Loucy (cell line): ENCODE measurements at regions not wholly inside any gene's neighbourhood (a gene's known extent, or its start where the extent isn't known, plus 50 kb on each side); places are given as distances from the start of the nearest gene placed in this dataset.
"Not testable (repeated sequence)": the region's sequence is repeated elsewhere in the genome, so short reads cannot be mapped to it uniquely, and the experiment has no call there.

Experiments used
- H2AFZ ChIP-seq: fragments of 200-600 bp; sonication (generic); 2 replicates; pipeline ENCODE4 v1.6.0; 2016; ENCODE audit warnings: antibody characterized with exemption, mild to moderate bottlenecking, low read length, moderate library complexity
- H3F3A ChIP-seq: fragments of 200-600 bp; 2 replicates; pipeline ENCODE4 v1.6.0; 2016; ENCODE audit warnings: antibody characterized with exemption, low read depth, mild to moderate bottlenecking
- H3K27me3 ChIP-seq: fragments of 200-600 bp; sonication (generic); 2 replicates; pipeline ENCODE4 v1.6.1; 2014; ENCODE audit warnings: low read length, mild to moderate bottlenecking; ENCODE audit not compliant: insufficient read depth, poor library complexity, severe bottlenecking
- H3K36me3 ChIP-seq: fragments of 200-600 bp; sonication (generic); 2 replicates; pipeline ENCODE4 v1.6.1; 2016; ENCODE audit warnings: low read length; ENCODE audit not compliant: insufficient read depth
- H3K4me1 ChIP-seq: fragments of 200-600 bp; sonication (generic); 2 replicates; pipeline ENCODE4 v1.5.1; 2014; ENCODE audit warnings: low read length, mild to moderate bottlenecking; ENCODE audit not compliant: insufficient read depth, poor library complexity, severe bottlenecking
- H3K4me2 ChIP-seq: fragments of 200-600 bp; sonication (generic); 2 replicates; pipeline ENCODE4 v1.6.0; 2014; ENCODE audit warnings: antibody characterized with exemption, low read length, low read depth, mild to moderate bottlenecking; ENCODE audit not compliant: poor library complexity, severe bottlenecking
- H3K4me3 ChIP-seq: fragments of 200-600 bp; sonication (generic); 2 replicates; pipeline ENCODE4 v1.5.1; 2014; ENCODE audit warnings: low read length, mild to moderate bottlenecking, mixed read lengths; ENCODE audit not compliant: poor library complexity, severe bottlenecking
- H3K79me2 ChIP-seq: fragments of 200-600 bp; sonication (generic); 2 replicates; pipeline ENCODE4 v1.6.1; 2014; ENCODE audit warnings: low read length; ENCODE audit not compliant: insufficient read depth
- H3K9ac ChIP-seq: fragments of 200-600 bp; sonication (generic); 2 replicates; pipeline ENCODE4 v1.6.0; 2014; ENCODE audit warnings: mild to moderate bottlenecking, low read depth, low read length, moderate library complexity; ENCODE audit not compliant: poor library complexity, severe bottlenecking
- H3K9me2 ChIP-seq: fragments of 200-600 bp; sonication (generic); replicated peaks from 2 replicates; pipeline ENCODE4 v1.6.1; 2016; ENCODE audit warnings: low read depth, low read length, mixed read lengths
- H3K9me3 ChIP-seq: fragments of 200-600 bp; sonication (generic); 2 replicates; pipeline ENCODE4 v1.6.1; 2014; ENCODE audit warnings: mild to moderate bottlenecking, antibody characterized with exemption, low read length, low read depth; ENCODE audit not compliant: insufficient read depth
- H4K20me1 ChIP-seq: fragments of 200-600 bp; sonication (generic); 2 replicates; pipeline ENCODE4 v1.6.0; 2014; ENCODE audit warnings: antibody characterized with exemption, low read length, mild to moderate bottlenecking; ENCODE audit not compliant: insufficient read depth, poor library complexity, severe bottlenecking
- CTCF ChIP-seq: fragments of 200-600 bp; sonication (generic); conservative IDR thresholded peaks from 2 replicates; pipeline ENCODE4 v1.5.1; 2014; ENCODE audit warnings: mild to moderate bottlenecking, antibody characterized with exemption, low read length
- EZH2phosphoT487 ChIP-seq: fragments of 200-600 bp; IDR thresholded peaks from 2 replicates; pipeline ENCODE4 v1.6.1; 2018; ENCODE audit warnings: antibody characterized with exemption, mild to moderate bottlenecking, moderate library complexity, borderline replicate concordance

DNA sequence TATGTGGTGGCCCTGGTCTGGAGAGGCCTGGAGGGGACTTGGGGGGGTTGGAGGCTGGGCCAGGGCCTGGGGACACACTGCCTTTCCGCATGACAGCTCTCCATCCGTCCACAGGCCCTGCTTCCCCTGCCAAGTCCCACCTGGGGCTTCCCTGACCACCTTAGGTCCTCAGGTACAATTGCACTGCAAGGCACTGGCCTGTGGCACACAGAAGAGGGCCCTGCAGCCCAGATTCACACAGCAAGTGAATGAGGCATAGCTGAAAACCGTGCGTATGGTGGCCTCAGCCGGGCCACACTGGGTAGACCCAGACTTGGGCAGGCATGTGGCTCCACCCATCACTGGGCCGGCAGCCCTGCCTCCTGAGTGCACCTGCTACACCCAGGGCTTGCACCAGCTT is 114.2 kb downstream of the TNFRSF13B start:
- H2AFZ ChIP-seq, H3K79me2 ChIP-seq, H3K27me3 ChIP-seq, H4K20me1 ChIP-seq, H3K4me3 ChIP-seq, H3K4me2 ChIP-seq, H3K9me2 ChIP-seq, H3K9me3 ChIP-seq, H3K9ac ChIP-seq, H3K36me3 ChIP-seq, H3F3A ChIP-seq, H3K4me1 ChIP-seq: not testable (repeated sequence)

- not testable (repeated sequence) for H3K4me2 ChIP-seq, H3K4me1 ChIP-seq, H3K36me3 ChIP-seq, H3K9me3 ChIP-seq, H3K9me2 ChIP-seq, H3K9ac ChIP-seq, H3K27me3 ChIP-seq, H4K20me1 ChIP-seq, H2AFZ ChIP-seq, H3K79me2 ChIP-seq, H3K4me3 ChIP-seq, H3F3A ChIP-seq
Measured at GRCh38 chr17:16856846-16857245, 115.1 kb downstream of the TNFRSF13B start.

- H3K79me2 ChIP-seq, H3K9me2 ChIP-seq, H3K4me3 ChIP-seq, H3K27me3 ChIP-seq, H4K20me1 ChIP-seq, H3K36me3 ChIP-seq, H3K9me3 ChIP-seq, H3K4me1 ChIP-seq, H3K9ac ChIP-seq, H3K4me2 ChIP-seq, H3F3A ChIP-seq, H2AFZ ChIP-seq: not testable (repeated sequence)
Measured at GRCh38 chr17:16856171-16856570, 115.7 kb downstream of the TNFRSF13B start.

GRCh38 chr17:16854636-16855035 is 117.3 kb downstream of the TNFRSF13B start:
- not testable (repeated sequence) for H3K4me3 ChIP-seq, H3K9ac ChIP-seq, H3K4me1 ChIP-seq, H3K36me3 ChIP-seq, H2AFZ ChIP-seq, H3K27me3 ChIP-seq, H3K9me2 ChIP-seq, H3K79me2 ChIP-seq, H3K9me3 ChIP-seq, H3K4me2 ChIP-seq, H4K20me1 ChIP-seq, H3F3A ChIP-seq

GRCh38 chr17:16853661-16854320 is 118.1 kb downstream of the TNFRSF13B start:
- H3K27me3 ChIP-seq = no peaks in the 10 kb centered on the region
- H3F3A ChIP-seq = no peaks in the 10 kb centered on the region
- H3K4me3 ChIP-seq = no peak overlapping the region
- H3K9me2 ChIP-seq = no peaks in the 10 kb centered on the region
- H3K9me3 ChIP-seq = no peaks in the 10 kb centered on the region
- no peaks in the 10 kb centered on the region for H3K36me3 ChIP-seq
- TF ChIP-seq CTCF (no peak), EZH2phosphoT487 (no peak)
- no peak overlapping the region for H3K9ac ChIP-seq
- no peak overlapping the region for H3K4me2 ChIP-seq
- H4K20me1 ChIP-seq = no peaks in the 10 kb centered on the region
- H3K79me2 ChIP-seq = no peaks in the 10 kb centered on the region
- no peaks in the 10 kb centered on the region for H3K4me1 ChIP-seq
- H2AFZ ChIP-seq = no peak overlapping the region

DNA sequence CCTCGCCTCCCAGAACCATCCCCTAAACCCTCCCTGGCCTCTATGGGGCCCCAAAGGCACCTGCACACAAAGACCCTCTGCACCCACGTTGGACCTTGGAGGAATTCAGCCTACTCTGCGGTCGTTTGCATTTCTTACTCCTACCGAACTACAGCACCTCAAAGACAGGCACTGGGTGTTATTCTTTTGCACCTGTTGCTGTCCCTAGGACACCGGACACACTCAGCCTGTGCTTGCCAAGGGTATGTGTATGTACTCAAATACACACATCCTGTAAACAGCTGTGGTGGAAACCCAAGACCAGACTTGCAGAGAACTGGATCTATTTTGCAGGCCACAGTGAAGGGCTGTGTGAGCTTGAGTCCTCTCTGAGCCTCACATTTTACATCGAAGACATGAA is 122.1 kb downstream of the TNFRSF13B start:
- not testable (repeated sequence) for H3K36me3 ChIP-seq, H3K4me1 ChIP-seq, H2AFZ ChIP-seq, H3K4me2 ChIP-seq, H3K9me2 ChIP-seq, H3K9ac ChIP-seq, H3K79me2 ChIP-seq, H3F3A ChIP-seq, H3K27me3 ChIP-seq, H4K20me1 ChIP-seq, H3K9me3 ChIP-seq, H3K4me3 ChIP-seq

DNA sequence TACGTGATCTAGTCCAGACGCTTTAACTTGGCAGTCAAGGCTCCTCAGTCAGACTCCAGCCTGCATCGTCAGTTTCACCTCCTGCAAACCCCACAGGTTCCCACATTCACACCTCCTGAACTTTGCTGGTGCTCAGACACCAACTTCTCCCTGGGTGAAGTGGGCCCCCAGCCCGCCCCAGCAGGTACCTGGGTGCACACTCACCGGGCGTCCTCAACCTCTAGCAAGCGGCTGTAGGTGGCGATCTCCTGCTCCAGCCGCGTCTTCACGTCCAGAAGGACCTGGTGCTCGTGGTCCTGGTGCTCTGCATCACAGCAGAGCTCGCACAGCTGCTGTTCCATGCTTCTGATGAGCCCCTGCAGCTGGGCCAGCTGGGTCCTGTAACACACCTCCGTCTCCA is 122.9 kb downstream of the TNFRSF13B start:
- not testable (repeated sequence) for H3K9me3 ChIP-seq, H3F3A ChIP-seq, H3K4me1 ChIP-seq, H3K27me3 ChIP-seq, H3K36me3 ChIP-seq, H3K9ac ChIP-seq, H3K9me2 ChIP-seq, H3K4me2 ChIP-seq, H3K4me3 ChIP-seq, H3K79me2 ChIP-seq, H2AFZ ChIP-seq, H4K20me1 ChIP-seq
